Stimulated activated CD4-positive, alpha-beta T cell treated with anti-CD3 and anti-CD28 coated beads, Interleukin-12 subunit alpha, Interleukin-12 subunit beta, amount 100 ng/mL, for 24 hours (primary cell): ENCODE measurements at regions not wholly inside any gene's neighbourhood (a gene's known extent, or its start where the extent isn't known, plus 50 kb on each side); places are given as distances from the start of the nearest gene placed in this dataset.

Source experiments
- DNase-seq, 2 experiments: peaks; one replicate each; pipeline ENCODE4 v3.0.0-alpha.2; 2020; ENCODE audit warnings: low read depth in 2 of 2

DNA sequence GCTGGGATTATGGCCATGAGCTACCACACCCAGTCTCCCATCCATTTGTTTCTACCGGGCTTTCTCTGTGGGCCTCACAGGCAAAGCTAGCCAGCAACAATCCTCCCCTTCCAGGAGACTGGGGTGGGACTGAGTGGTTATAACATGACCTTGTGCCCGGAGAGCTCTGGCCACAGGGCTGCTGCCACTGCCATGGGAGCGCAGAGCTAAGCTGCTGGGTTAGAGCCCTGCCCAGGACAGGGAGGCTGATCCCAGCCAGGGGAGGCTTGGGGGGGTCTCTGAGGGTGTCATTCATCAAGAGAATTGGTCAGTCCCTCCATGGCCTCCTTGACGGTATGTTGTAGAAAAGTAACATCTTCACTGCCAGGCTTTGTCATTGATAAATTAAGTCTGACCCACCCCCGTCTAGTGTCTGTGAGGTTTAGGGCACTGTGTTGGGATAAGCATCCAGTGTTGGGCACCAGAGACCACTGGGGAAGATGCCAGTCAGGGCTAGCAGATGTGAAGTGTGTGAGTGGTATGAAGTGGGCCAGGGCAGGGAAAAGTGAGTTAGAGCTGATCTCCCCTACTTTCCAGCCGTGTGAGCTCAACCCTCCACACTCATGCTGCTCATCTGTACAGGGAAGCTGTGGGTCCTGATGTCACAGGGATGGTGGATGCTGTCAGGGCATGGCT is 368.4 kb upstream of the HS6ST1 start:
- DNase-seq, result no peak

DNA sequence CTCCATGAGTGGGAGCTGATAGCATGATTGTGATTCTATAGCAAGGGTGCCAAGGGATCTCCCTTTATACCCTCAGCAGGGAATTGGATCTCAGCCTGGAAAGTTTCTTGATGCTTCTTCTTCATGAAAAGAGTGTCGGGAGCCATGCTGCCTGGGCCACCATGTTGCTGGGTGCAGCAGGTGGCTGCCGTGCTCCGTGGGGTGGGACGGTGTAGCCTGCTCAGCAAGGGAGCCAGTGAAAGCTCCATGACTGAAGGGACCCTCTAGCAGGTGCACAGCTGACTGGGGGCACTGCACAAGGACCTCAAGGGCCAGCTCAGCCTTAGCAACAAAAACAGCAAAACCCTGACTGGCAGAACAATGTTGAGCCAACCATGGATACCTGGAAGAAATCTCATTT is 368.9 kb upstream of the HS6ST1 start:
- DNase-seq, result no peak

DNA sequence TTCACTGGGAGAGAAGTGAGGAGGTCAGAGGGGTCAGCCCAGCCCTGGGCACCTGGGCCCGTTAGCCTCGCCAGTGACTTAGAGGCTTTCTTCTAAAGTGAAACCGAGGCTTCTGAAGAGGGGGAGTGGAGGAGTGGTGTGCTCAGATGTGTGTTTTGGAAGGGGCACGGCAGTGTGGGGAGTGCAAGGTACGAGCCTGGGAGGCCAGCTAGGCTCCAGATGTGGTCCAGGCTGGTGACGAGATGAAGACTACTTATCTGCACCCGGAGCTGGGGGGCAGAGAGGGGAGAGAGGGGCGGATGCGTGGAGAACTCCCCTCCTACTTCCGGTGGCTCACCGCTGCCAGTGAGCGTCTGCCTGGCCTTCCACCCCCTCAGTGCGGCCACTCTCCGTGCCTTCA is 371.3 kb upstream of the HS6ST1 start:
- DNase-seq, result no peak

DNA sequence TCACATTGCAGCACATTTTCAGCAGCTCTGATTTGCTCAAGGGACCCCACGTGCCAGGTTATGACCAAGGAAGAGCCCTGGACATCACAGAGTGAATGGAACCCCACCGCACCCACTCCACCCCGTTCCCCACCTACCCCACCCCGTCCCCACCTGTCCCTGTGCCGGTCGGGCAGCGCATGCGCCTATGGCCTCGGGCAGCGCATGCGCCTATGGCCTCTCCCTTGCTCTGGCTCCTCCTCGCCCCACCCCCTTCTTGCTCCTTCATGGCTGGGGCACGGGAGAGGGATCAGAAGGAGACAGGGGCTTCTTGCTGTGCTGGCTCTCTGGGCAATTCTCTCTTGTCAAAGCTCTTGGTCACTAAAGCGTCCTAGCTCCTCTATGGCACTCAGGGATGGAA is 371.8 kb upstream of the HS6ST1 start:
- DNase-seq, result no peak

DNA sequence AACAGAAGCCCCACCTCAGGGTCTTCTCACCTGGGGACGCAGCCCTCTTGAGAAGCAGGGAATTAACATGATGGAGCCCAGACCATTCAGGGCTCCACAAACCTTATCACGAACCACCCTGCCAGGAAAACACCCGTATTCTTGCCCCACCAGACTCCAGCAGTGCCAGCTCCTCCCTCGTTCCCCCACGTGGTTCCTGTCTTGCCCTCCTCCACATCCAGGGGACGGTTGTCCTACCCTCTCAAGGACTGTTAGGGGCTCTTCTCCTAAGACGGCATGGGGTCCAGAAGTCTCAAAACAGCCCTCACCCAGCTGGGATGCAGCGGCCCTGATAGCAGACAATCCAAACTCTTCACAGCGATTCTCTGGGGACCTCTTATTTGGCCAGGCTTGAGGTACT is 372.2 kb upstream of the HS6ST1 start:
- DNase-seq, result no peak

DNA sequence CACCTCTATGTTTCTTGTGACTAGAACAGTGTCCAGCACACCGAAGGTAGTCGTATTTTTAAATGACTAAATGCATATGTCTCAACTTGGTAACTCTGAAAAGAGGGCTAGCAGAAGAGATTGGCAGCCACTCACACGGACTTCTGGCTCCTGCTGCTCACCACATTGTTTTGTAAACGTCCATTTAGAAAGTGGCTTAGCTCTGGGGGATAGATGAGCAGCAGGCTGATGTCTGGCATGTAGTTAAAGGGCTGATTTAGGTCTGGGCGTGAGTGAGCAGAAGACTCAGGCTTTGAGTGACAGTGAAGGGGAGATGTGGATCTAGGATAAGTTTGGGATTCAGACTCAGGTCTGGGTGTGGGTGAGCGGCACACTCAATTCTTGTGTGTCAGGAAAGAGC is 372.9 kb upstream of the HS6ST1 start:
- DNase-seq, result no peak

DNA sequence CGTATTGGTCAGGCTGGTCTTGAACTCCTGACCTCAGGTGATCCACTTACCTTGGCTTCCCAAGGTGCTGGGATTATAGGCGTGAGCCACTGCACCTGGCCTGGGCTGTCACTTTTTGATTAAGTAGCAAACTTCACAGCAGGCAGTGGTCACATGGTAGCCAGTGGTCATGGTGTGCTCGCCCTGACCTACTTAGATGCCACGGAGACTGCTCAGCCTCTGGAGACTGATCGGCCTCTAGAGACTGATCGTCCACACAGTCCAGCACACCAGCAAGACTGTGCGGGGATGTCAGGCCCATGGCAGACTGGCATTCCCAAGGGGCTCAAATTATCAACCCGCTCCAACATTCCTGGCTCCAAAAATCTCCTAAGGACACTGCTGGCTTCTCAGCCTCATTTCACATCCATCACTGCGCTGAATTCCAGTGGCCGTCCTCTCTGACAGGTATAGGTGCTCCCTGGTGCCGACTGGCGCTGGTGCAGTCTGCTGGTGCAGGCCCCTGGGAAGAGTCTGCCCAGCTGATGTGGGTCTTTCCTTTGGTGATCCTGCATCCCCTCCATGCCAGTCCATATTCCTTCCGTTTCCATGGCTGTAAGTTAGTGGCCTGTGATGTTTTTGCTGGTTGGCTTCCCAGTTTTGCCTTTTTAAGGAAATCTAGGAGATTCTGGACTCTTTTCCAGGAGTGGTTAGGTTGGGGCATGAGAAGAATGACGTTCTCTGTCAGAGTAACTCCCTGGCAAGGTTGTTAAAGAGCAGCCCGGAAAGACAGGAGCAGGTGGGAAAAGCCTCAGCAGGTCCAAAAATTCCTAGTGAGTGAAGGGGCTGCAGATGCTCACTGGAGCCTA is 374.5 kb upstream of the HS6ST1 start:
- no peak for DNase-seq

DNA sequence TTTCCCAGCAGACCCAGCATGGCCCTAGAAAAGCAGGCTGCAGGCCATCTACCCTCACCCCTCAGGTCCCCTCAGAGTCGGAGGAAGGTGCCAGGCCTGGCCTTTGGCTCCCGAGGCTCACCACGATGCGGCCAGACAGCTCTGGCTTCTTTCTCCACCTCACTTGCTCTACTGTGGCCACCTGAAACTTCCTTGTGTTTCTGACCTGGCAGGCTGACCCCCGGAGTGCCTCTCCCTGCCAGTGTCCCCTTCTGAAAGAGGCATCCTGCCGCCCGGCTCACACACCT is 375.0 kb upstream of the HS6ST1 start:
- DNase-seq, result no peak

DNA sequence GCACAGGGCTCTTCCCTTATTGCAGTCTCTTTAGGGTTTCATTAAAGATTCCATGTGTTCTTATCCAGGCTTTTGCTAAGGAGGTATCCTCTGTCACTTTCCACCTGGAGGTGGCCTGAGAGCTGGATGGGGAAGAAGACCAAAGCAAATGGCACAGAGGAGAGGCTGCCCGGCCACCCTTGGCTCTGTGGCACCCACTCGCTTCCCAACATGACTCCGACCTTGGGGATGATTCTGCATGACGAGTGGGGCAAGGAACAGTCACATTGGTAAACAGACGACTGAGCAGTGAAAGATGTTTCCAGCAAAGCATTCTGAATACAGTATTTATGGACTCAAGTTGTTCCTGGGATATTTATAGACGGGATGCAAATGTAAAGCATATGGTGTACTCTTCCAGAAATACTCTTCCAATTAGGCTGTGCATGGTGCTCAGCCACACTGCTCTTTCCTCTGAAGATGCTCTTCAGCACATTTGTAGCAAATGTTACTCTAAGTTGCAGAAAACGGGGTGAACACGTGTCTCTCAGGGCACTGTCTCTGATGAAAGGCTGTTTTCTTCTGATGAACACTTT is 377.1 kb upstream of the HS6ST1 start:
- DNase-seq, result no peak

DNA sequence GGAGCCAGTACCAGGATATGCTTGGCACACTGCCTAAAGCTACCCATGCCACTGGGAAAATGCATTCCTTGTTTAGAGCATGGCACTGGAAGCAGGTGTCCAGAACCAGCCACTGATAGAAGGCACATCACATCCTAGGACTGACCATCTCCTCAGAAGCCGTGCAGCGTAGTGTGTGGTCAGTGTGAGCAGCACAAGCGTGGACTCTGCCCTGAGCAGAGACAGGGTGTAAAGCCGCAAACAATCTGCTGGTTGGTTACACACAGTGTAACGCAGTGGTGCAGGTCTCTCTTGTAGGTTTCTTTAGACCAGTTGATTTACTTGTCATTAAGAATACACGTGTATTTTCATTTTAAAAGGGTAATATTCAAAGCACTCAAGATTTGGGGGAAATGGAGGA is 377.8 kb upstream of the HS6ST1 start:
- DNase-seq, result no peak

DNA sequence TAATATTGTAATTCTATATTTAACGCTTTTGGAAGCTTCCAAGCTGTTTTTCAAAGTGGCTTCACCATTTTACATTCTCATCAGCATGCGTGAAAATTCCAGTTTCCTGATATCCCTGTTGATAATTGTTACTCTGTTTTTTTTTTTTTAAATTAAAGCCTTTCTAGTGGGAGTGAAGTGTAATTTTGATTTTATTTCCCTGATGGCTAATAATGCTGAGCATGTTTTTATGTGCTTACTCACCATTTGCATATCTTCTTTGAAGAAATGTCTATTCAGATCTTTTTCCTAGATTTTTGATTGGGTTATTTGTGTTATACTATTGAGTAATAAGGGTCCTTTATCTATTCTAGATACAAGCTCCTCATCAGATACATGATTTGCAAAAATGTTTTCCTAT is 382.8 kb upstream of the HS6ST1 start:
- DNase-seq, result no peak

DNA sequence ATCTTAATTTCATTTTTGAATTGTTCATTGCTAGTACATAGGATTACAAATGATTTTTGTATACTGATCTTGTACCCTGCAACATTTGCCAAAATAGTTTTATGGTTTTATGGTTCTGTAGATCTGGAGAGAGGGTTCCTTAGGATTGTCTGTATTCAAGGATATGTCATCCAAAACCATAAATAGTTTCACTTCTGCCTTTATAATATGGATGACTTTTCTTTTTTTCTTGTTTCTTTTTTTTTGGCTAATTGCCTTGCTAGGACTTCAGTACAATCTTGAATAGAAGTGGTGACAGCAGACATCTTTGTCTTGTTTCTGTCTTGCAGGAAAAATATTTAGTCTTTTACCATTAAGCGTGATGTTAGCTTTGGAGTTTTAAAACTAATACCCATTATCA is 383.9 kb upstream of the HS6ST1 start:
- no peak for DNase-seq

DNA sequence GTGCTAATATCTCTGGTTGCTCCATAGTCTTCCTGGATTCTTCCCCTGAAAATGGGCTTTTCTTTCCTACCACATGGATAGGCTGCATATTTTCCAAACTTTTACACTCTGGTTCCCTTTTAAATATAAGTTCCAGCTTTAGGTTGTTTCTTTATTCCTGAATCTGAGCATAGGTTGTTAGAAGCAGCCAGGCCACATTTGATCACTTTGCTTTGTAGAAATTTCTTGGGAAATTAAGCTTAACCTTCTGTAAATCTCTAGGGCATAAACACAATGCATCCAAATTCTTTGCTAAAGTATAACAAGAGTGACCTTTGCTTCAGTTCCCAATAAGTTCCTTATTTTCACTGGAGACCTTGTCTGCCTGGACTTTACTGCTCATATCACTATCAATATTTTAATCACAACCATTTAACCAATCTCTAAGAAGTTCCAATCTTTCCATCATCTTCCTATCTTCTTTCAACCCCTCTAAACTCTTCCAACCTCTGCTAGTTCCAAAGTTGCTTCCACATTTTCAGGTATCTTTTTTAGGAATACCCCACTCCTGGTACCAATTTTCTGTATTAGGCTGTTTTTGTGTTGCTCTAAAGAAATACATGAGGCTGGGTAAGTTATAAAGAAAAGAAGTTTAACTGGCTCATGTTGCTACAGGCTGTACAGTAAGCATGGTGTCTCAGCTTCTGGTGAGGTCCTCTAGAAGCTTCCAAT is 389.6 kb upstream of the HS6ST1 start:
- no peak for DNase-seq

DNA sequence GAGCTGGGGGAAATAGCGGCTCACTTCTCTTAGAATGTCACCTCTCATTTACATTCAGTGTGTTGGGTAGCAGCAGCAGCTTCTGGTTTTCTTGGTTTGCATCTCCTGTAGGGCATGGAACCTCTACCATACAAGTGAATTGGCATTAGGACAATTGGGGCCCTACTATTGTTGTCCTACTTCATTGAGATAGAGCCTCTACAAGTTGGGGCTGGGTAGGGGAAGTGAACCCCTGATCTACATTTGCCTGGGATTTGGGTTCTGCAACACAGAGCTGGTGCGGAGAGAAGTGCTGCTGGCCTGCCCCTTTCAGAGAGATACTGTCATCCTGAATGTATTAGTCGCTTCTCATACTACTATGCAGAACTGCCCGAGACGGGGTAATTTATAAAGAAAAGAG is 391.6 kb upstream of the HS6ST1 start:
- DNase-seq, result no peak

DNA sequence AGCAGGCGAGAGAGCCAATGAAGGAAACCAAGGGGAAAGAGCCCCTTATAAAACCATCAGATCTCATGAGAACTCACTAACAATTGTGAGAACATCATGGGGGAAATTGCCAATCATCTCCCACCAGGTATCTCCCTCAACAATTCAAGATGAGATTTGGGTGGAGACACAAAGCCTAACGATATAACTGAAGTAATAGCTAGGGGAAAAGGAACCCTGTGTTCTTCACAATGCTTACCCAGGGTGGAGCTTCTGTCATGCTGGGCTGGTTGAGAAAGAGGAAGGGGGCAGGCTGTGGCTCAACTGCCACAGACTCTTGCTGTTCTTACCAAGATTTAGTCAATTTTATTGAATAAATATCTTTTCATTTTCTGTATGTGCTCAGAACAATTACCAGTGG is 392.1 kb upstream of the HS6ST1 start:
- DNase-seq, result no peak

DNA sequence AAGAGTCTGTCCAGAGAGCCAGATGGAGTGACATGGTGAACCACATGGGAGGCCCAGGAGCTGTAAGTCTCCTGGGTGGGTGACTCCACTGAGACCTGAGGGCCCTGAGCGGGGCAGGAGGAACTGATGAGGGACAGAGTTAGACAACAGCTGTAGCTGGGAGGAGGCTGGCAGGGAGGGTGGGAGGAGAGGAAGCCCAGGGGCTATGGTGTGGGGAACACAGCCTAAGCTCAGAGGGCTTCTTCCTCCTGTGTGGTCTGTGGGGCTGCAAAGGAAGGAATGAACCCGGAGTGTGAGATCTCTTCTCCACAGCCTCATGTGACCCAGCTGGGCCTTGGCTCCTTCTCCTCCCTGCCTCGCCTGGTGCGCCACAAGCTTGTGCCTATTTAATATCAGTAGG is 395.6 kb upstream of the HS6ST1 start:
- DNase-seq, result no peak

DNA sequence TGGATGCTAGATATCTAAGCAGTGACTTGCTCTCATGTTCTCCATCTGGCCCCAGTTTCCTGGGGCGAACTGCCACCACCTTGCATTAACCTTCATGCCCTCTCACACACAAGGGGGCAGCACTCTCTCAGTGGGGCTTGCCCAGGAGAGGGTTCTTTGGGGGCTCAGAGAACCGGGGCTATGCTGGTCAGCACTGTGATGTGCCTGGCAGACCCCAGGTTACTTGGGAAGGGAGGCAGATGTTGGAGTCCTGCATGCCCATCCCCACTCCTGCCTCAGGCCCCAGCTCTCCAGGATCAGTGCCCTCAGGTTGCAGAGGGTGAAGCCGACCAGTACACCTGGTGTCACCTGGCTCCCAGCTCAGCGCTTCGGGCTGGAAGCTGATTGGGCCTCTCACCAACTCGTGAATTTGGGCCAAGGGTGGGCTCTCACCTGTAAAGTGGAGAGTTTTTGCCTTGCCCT is 396.2 kb upstream of the HS6ST1 start:
- DNase-seq, result no peak

DNA sequence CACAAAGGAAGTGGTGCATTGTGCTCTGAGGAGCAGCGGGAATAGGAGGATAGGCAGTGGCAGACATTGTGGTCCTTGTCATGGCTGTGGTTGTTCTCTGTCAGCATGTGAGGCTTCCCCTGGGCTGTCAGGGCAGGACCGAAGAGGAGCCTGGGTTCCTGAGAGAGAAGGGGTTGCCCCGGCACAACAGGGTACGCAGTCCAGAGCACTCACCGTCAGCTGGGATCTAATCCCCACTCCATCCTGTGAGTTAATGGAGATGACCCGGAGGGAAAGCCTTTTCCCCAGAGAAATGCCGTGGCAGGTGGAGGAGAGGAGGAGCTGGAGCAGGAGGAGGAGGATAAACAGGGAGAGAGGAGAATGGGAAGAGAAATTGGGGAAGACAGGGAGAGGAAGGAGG is 396.7 kb upstream of the HS6ST1 start:
- no peak for DNase-seq

DNA sequence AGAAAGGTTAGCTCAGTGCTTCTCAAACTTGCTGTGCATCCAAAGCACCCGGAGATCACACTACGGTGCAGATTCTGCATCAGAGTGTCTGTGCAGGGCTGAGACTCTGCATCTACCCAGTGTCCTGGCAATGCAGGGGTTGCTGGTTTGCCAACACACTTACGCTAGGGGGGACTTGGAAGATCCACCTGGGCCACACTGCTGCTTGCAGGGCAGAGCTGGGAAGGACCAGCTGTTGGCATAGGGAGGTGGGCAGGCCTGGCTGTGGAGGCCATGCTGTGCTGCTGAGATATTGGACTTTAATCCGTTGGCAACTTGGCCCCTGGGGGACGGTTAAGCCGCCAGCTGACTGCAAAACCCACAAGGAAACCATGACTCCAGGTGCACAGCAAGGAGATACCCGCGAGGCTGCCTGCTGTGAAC is 397.6 kb upstream of the HS6ST1 start:
- no peak for DNase-seq

DNA sequence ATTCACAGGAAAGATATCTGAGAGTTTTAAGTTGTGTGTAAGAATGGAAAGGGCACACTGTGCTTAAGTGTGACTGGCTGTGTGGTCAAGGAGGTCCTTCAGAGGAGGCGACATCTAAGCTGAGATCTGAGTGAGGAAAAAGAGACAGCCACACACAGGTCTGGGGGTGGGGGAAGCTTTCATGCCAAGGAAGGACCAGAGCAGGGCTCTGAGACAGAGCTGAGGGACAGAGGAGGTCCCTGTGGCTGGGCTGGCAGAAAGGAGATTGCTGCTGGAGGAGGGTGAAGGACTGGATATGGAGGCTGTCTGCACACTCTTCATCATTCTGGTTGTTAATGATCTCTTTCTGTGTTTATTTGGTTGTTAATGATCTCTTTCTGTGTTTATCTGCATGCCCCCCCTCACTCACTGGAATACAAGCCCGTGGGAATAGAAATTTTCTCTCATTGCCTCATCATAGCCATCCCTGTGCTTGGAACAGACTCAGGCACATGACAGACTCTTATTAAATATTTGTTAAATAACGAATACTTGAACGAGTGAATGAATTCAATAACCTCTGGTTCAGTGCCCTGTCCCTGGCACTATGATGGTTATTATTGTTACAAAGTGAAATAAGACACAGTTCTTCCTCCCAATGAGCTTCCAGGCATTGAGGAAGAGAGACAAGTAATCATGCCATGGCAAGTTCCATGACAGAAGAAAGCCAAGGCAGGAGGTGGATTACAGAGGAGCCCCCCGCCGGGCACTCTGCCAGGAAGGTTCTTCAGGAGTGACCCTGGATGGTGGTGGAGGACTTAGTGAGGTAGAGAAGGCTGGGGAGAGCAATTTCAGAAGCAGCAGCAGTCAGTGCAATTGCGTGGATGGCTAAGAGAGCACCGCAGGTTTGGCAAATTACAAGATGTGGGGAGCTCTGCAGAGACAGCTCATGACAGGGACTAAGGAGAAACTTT is 399.4 kb upstream of the HS6ST1 start:
- no peak for DNase-seq
